Smooth muscle cell of the brain vasculature (primary cell): ENCODE measurements at regions not wholly inside any gene's neighbourhood (a gene's known extent, or its start where the extent isn't known, plus 50 kb on each side); places are given as distances from the start of the nearest gene placed in this dataset.
A peak's percentile ranks its signal among the peaks of the same experiment; 100 is the strongest.
"Not testable (repeated sequence)": the region's sequence is repeated elsewhere in the genome, so short reads cannot be mapped to it uniquely, and the experiment has no call there.

Experiments
- DNase-seq: peaks from one replicate; pipeline ENCODE4 v3.0.0-alpha.2; 2012; ENCODE audit warnings: low read depth, low spot score

- DNase-seq = no peak
Measured at GRCh38 chr7:46934198-46934825, 647.6 kb downstream of the TNS3 start.

GRCh38 chr7:46933596-46933995, 648.3 kb downstream of the TNS3 start:
- DNase-seq = no peak

- DNase-seq = peak; percentile 36
Measured at GRCh38 chr7:46932676-46933424, 649.1 kb downstream of the TNS3 start.

GRCh38 chr7:46932306-46932675, 649.6 kb downstream of the TNS3 start:
- DNase-seq = no peak

- DNase-seq = peak; percentile 61
Measured at GRCh38 chr7:46930366-46930765, 651.5 kb downstream of the TNS3 start.

GRCh38 chr7:46929359-46929758, 652.6 kb downstream of the TNS3 start:
- no peak for DNase-seq

GRCh38 chr7:46928719-46929118, 653.2 kb downstream of the TNS3 start:
- no peak for DNase-seq

- DNase-seq = no peak
Measured at GRCh38 chr7:46927131-46927810, 654.6 kb downstream of the TNS3 start.

GRCh38 chr7:46916581-46916980, 665.3 kb downstream of the TNS3 start:
- DNase-seq = no peak

GRCh38 chr7:46912692-46913091, 669.2 kb downstream of the TNS3 start:
- no peak for DNase-seq

GRCh38 chr7:46909601-46910051, 672.3 kb downstream of the TNS3 start:
- no peak for DNase-seq

GRCh38 chr7:46908770-46909169, 673.1 kb downstream of the TNS3 start:
- DNase-seq = peak; percentile 88

- not testable (repeated sequence) for DNase-seq
Measured at GRCh38 chr7:46904523-46904922, 677.4 kb downstream of the TNS3 start.

- DNase-seq = no peak
Measured at GRCh38 chr7:46902463-46902862, 679.4 kb downstream of the TNS3 start.

GRCh38 chr7:46900312-46901263, 681.3 kb downstream of the TNS3 start:
- no peak for DNase-seq

- no peak for DNase-seq
Measured at GRCh38 chr7:46897381-46897780, 684.5 kb downstream of the TNS3 start.

GRCh38 chr7:46886669-46887374, 695.1 kb downstream of the TNS3 start:
- DNase-seq = no peak

GRCh38 chr7:46885167-46885566, 696.7 kb downstream of the TNS3 start:
- no peak for DNase-seq

- no peak for DNase-seq
Measured at GRCh38 chr7:46881507-46882127, 700.3 kb downstream of the TNS3 start.

GRCh38 chr7:46880508-46881196, 701.3 kb downstream of the TNS3 start:
- no peak for DNase-seq
